ENCODE measurements at regions not wholly inside any gene's neighbourhood (a gene's known extent, or its start where the extent isn't known, plus 50 kb on each side); places are given as distances from the start of the nearest gene placed in this dataset.

DNA sequence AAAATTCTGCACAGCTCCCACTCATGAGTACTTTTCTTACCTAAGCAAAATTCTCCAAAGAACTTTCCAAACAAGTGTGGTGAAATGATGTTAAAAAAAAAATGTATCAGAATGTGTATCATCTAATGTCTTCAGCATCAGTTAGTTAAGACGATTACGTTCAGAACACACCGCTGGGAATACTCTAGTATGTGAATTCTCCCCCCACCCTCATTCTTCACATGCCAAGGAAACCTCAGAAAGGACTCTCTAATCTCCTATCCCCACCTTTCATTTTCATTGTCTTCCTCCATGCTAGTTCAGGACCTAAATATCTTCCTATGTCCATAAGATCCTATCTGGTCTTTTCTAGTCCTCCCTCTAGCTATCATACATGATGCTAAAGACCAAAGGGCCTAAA lies 457.4 kb downstream of the SHQ1 start:
- Histone ChIP-seq H4K20me1 (ENCODE audit: low read depth) (peaks cover 99% of the 10 kb centered on the region), H3K4me3 (no peak overlapping the region), H3K27me3 (no peaks in the 10 kb centered on the region), H2AFZ (replicated peaks) (no peak overlapping the region), H3K79me2 (ENCODE audit: low read depth) (peaks cover 100% of the 10 kb centered on the region), H3K4me2 (no peak overlapping the region), H3K9ac (no peak overlapping the region), H3K9me3 (ENCODE audit: low read depth) (no peaks in the 10 kb centered on the region), H3K27ac (no peak overlapping the region), H3K36me3 (no peaks in the 10 kb centered on the region), H3F3A (ENCODE audit: low read depth) (no peaks in the 10 kb centered on the region), H3K4me1 (peaks cover 15% of the 10 kb centered on the region)
- peak; percentile 53 for DNase-seq (ENCODE audit: low spot score)
- TF ChIP-seq EZH2phosphoT487 (IDR thresholded peaks at IDR 0.05) (no peak), EZH2 (IDR thresholded peaks at IDR 0.05) (no peak)
- TF ChIP-seq, protein P1, sequence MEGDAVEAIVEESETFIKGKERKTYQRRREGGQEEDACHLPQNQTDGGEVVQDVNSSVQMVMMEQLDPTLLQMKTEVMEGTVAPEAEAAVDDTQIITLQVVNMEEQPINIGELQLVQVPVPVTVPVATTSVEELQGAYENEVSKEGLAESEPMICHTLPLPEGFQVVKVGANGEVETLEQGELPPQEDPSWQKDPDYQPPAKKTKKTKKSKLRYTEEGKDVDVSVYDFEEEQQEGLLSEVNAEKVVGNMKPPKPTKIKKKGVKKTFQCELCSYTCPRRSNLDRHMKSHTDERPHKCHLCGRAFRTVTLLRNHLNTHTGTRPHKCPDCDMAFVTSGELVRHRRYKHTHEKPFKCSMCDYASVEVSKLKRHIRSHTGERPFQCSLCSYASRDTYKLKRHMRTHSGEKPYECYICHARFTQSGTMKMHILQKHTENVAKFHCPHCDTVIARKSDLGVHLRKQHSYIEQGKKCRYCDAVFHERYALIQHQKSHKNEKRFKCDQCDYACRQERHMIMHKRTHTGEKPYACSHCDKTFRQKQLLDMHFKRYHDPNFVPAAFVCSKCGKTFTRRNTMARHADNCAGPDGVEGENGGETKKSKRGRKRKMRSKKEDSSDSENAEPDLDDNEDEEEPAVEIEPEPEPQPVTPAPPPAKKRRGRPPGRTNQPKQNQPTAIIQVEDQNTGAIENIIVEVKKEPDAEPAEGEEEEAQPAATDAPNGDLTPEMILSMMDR (IDR thresholded peaks at IDR 0.05) = no peak
- no peak overlapping the region for H3K4me3 Mint-ChIP-seq
- peaks cover 10% of the 10 kb centered on the region for H3K36me3 Mint-ChIP-seq
- H3K9me3 Mint-ChIP-seq = peaks cover 17% of the 10 kb centered on the region
- no peak overlapping the region for H3K27ac Mint-ChIP-seq
- H3K27me3 Mint-ChIP-seq (ENCODE audit: insufficient read depth, low read depth) = no peaks in the 10 kb centered on the region
- no peaks in the 10 kb centered on the region for H3K4me1 Mint-ChIP-seq

DNA sequence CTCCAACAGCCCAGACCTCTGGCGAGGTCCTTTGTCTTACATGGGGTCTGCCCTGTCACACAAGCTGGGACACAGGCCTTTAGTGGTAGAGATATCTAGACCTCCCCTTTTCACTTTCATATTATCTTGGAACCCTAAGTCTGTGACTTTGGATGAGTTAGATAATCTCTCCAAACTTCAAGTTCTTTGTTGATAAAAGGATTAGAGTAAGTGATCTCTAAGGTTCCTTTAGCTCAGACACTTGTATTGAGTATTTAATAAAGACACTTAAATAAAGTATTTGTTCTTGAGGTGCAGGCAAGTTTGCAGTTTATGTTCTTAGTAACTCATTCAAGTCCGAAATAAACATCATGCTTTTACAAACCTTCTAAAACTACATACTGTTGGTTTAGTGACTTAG lies 459.6 kb downstream of the SHQ1 start:
- Mint-ChIP-seq H3K27ac (no peak overlapping the region), H3K4me3 (no peak overlapping the region), H3K27me3 (ENCODE audit: insufficient read depth, low read depth) (no peaks in the 10 kb centered on the region), H3K4me1 (no peaks in the 10 kb centered on the region), H3K9me3 (peaks cover 4% of the 10 kb centered on the region), H3K36me3 (peaks cover 15% of the 10 kb centered on the region)
- H2AFZ ChIP-seq (replicated peaks) = no peak overlapping the region
- no peak for DNase-seq (ENCODE audit: low spot score)
- peaks cover 15% of the 10 kb centered on the region for H3K4me1 ChIP-seq
- no peaks in the 10 kb centered on the region for H3K9me3 ChIP-seq (ENCODE audit: low read depth)
- H3K27ac ChIP-seq = no peak overlapping the region
- peaks cover 100% of the 10 kb centered on the region for H3K79me2 ChIP-seq (ENCODE audit: low read depth)
- peaks cover 99% of the 10 kb centered on the region for H4K20me1 ChIP-seq (ENCODE audit: low read depth)
- no peak overlapping the region for H3K4me3 ChIP-seq
- H3K4me2 ChIP-seq = no peak overlapping the region
- H3K36me3 ChIP-seq = no peaks in the 10 kb centered on the region
- H3K27me3 ChIP-seq = no peaks in the 10 kb centered on the region
- TF ChIP-seq, protein P1 (IDR thresholded peaks at IDR 0.05) = no peak
- no peak for TF ChIP-seq EZH2 (IDR thresholded peaks at IDR 0.05)
- no peak for TF ChIP-seq EZH2phosphoT487 (IDR thresholded peaks at IDR 0.05)
- H3K9ac ChIP-seq = no peak overlapping the region
- no peaks in the 10 kb centered on the region for H3F3A ChIP-seq (ENCODE audit: low read depth)

DNA sequence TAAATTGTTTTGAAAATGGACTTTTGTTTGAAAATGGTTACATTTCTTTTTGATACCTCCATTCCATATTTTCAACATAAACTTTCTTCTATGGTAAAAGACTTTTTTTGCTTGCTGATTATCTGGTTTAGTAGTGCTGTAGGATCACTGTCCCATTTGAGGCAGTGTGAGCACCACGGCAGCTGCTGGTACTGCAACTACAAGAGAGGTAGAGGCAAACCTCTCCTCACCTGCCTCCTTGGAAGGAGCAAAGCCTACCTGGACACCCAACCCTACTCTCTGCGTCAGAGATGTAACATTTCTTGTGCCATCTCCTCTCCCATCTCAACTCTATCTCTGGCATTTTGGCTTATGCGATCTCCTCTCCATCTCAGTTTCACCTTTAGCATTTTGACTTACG lies 460.1 kb downstream of the SHQ1 start:
- H3K4me3 ChIP-seq = no peak overlapping the region
- peaks cover 100% of the 10 kb centered on the region for H3K79me2 ChIP-seq (ENCODE audit: low read depth)
- no peak overlapping the region for H3K27ac ChIP-seq
- TF ChIP-seq, protein P1 (IDR thresholded peaks at IDR 0.05) = no peak
- no peak for TF ChIP-seq EZH2phosphoT487 (IDR thresholded peaks at IDR 0.05)
- no peak for TF ChIP-seq EZH2 (IDR thresholded peaks at IDR 0.05)
- H3K27me3 Mint-ChIP-seq (ENCODE audit: insufficient read depth, low read depth) = no peaks in the 10 kb centered on the region
- no peaks in the 10 kb centered on the region for H3K36me3 ChIP-seq
- peaks cover 99% of the 10 kb centered on the region for H4K20me1 ChIP-seq (ENCODE audit: low read depth)
- H3K9me3 Mint-ChIP-seq = peaks cover 2% of the 10 kb centered on the region
- DNase-seq (ENCODE audit: low spot score) = no peak
- H3K4me2 ChIP-seq = no peak overlapping the region
- no peak overlapping the region for H2AFZ ChIP-seq (replicated peaks)
- H3K27me3 ChIP-seq = no peaks in the 10 kb centered on the region
- peaks cover 15% of the 10 kb centered on the region for H3K36me3 Mint-ChIP-seq
- H3K4me3 Mint-ChIP-seq = no peak overlapping the region
- peaks cover 15% of the 10 kb centered on the region for H3K4me1 ChIP-seq
- H3K27ac Mint-ChIP-seq = no peak overlapping the region
- H3K9ac ChIP-seq = no peak overlapping the region
- no peaks in the 10 kb centered on the region for H3K9me3 ChIP-seq (ENCODE audit: low read depth)
- no peaks in the 10 kb centered on the region for H3F3A ChIP-seq (ENCODE audit: low read depth)
- no peaks in the 10 kb centered on the region for H3K4me1 Mint-ChIP-seq
